ENCODE measurements at regions not wholly inside any gene's neighbourhood (a gene's known extent, or its start where the extent isn't known, plus 50 kb on each side); places are given as distances from the start of the nearest gene placed in this dataset.
"Not testable (repeated sequence)": the region's sequence is repeated elsewhere in the genome, so short reads cannot be mapped to it uniquely, and the experiment has no call there.

- Mint-ChIP-seq H3K36me3 (ENCODE audit: low read depth) (no peaks in the 10 kb centered on the region), H3K9me3 (no peaks in the 10 kb centered on the region), H3K27me3 (ENCODE audit: low read depth) (no peaks in the 10 kb centered on the region), H3K4me1 (ENCODE audit: low read depth) (peaks cover 15% of the 10 kb centered on the region), H3K27ac (no peak overlapping the region), H3K4me3 (no peak overlapping the region)
- intact Hi-C loops (cut with micrococcal nuclease), result no loop called here
- CTCF ChIA-PET, result no interaction called here
- DNase-seq, result no peak
These were observed 246.9 kb upstream of the DUSP10 start for GRCh38 chr1:221988829-221989228.

- DNase-seq, result no peak
- Mint-ChIP-seq H3K9me3 (no peaks in the 10 kb centered on the region), H3K4me1 (ENCODE audit: low read depth) (peaks cover 9% of the 10 kb centered on the region), H3K4me3 (no peak overlapping the region), H3K27me3 (ENCODE audit: low read depth) (peaks cover 6% of the 10 kb centered on the region), H3K36me3 (ENCODE audit: low read depth) (no peaks in the 10 kb centered on the region), H3K27ac (no peak overlapping the region)
- CTCF ChIA-PET, result no interaction called here
- intact Hi-C loops (cut with micrococcal nuclease), result no loop called here
These were observed 246.1 kb upstream of the DUSP10 start for GRCh38 chr1:221987860-221988520.

DNA sequence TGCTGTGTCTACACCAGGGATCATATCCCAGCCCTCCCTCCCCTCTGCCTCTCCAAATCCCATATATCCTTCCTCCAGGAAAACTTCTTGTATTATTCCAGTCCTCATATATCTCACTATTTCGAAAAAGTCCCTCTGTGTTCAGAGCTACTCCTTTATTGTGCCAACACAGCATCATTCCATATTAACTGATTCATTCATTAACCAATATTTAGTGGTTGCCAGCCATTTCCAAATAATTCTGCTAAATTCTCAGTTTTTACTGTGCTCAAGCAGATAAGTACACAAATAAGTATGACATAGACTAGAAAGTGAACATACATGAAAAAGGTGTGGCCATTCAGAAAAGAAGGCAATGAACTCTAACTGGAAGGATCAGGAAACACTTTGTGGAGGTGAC lies 241.6 kb upstream of the DUSP10 start:
- no peak overlapping the region for H3K4me3 Mint-ChIP-seq
- DNase-seq, result no peak
- no peak overlapping the region for H3K27ac Mint-ChIP-seq
- peaks cover 6% of the 10 kb centered on the region for H3K27me3 Mint-ChIP-seq (ENCODE audit: low read depth)
- H3K36me3 Mint-ChIP-seq (ENCODE audit: low read depth), result no peaks in the 10 kb centered on the region
- CTCF ChIA-PET, result interaction anchor here (0.9 kb wide), 1 partner anchor 294 kb away, joined by 4 read pairs; no protein-coding TSS in a partner anchor
- no peaks in the 10 kb centered on the region for H3K9me3 Mint-ChIP-seq
- no peaks in the 10 kb centered on the region for H3K4me1 Mint-ChIP-seq (ENCODE audit: low read depth)
- intact Hi-C loops (cut with micrococcal nuclease), result no loop called here

- CTCF ChIA-PET, result no interaction called here
- H3K27ac Mint-ChIP-seq, result no peak overlapping the region
- no peak for DNase-seq
These were observed 239.6 kb upstream of the DUSP10 start for GRCh38 chr1:221981461-221981860.

DNA sequence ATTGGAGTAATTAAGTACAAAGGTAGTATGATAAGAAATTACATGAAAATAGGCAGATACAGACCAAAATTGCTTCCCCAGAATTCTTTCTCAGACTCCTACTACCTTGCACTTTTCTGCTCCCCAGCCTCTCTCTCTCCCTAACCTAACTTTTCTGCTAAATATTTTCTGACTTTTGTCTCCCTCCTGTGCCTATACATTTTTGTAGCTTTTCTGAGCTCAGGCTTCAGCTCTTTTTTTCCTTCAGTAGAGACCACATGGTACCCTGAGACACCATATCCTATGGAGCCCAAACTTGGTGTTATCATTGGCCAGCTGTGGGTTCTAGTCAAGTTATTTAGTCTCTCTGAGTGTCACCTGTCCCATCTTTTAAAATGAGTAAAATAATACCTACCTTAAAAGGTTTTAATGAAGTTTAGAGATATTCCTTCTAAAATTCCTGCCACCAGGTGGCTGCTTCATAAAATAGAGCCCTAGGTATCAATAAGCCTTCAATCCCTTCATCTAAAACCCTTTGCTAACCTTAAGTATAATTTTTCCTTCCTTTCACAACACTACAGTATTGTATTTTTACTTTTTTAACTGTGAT lies 237.6 kb upstream of the DUSP10 start:
- Mint-ChIP-seq H3K27ac (no peak overlapping the region), H3K4me1 (ENCODE audit: low read depth) (no peaks in the 10 kb centered on the region), H3K36me3 (ENCODE audit: low read depth) (no peaks in the 10 kb centered on the region), H3K27me3 (ENCODE audit: low read depth) (peaks cover 6% of the 10 kb centered on the region), H3K4me3 (no peak overlapping the region), H3K9me3 (no peaks in the 10 kb centered on the region)
- no peak for DNase-seq
- intact Hi-C loops (cut with micrococcal nuclease), result loop anchor here (1.0 kb wide), 1 partner anchor 476 kb away; no protein-coding TSS in a partner anchor
- CTCF ChIA-PET, result interaction anchor here (0.8 to 1.2 kb wide), 2 partner anchors 426 to 476 kb away, joined by 3 read pairs; no protein-coding TSS in a partner anchor

More at GRCh38 chr1:221981461-221981860, 239.6 kb upstream of the DUSP10 start:
- no peak overlapping the region for H3K4me3 Mint-ChIP-seq
- intact Hi-C loops (cut with micrococcal nuclease), result no loop called here
- H3K4me1 Mint-ChIP-seq (ENCODE audit: low read depth), result no peaks in the 10 kb centered on the region
- peaks cover 6% of the 10 kb centered on the region for H3K27me3 Mint-ChIP-seq (ENCODE audit: low read depth)
- H3K9me3 Mint-ChIP-seq, result no peaks in the 10 kb centered on the region
- H3K36me3 Mint-ChIP-seq (ENCODE audit: low read depth), result no peaks in the 10 kb centered on the region

DNA sequence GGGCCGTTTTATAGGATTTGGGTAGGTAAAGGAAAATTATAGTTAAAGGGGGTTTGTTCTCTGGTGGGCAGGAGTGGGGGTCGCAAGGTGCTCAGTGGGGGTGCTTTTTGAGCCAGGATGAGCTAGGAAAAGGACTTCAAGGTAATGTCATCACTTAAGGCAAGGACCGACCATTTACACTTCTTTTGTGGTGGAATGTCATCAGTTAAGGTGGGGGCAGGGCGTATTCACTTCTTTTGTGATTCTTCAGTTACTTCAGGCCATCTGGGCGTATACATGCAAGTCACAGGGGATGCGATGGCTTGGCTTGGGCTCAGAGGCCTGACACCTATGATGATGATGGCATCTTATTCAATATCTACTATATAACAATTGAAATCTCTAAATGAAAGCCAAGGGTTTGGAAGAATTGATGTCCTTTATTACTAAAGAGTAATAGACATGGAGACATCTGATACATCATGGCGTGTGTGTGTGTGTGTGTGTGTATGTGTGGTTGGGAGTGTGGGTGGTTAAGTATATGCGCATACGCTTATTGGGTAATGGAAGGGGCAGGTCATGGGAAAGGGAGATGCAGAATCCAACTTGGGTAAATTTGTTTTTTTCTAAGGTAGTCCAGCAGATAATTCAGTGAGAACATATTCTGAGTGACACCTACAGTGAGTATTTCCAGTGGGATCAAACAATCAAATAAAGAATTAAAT lies 236.9 kb upstream of the DUSP10 start:
- H3K36me3 Mint-ChIP-seq (ENCODE audit: low read depth); intact Hi-C loops (cut with micrococcal nuclease); H3K4me3 Mint-ChIP-seq; H3K27ac Mint-ChIP-seq; H3K27me3 Mint-ChIP-seq (ENCODE audit: low read depth); H3K4me1 Mint-ChIP-seq (ENCODE audit: low read depth); DNase-seq; H3K9me3 Mint-ChIP-seq: not testable (repeated sequence)
- CTCF ChIA-PET, result interaction anchor here (0.8 to 1.2 kb wide), 2 partner anchors 426 to 476 kb away, joined by 3 read pairs; no protein-coding TSS in a partner anchor

DNA sequence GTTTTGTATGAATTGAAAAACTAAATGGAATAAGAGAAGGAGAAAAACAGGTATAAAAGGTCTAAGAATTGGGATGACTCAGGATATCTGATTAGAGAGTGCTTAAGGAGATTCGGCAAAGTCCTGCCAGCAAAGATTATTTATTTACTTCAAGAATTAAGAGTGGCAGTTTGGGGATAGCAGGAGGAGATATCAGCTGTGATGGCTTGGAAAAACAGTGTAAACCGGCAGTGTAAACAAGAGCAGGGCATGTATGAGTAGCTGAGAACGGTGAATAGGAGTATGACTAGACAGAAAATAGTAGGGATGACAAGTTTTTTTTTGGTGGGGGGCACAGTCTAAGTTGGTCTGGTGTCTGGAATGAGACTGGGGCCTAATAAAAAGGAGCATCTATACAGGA lies 231.9 kb upstream of the DUSP10 start:
- H3K9me3 Mint-ChIP-seq; H3K27me3 Mint-ChIP-seq (ENCODE audit: low read depth); H3K4me3 Mint-ChIP-seq; intact Hi-C loops (cut with micrococcal nuclease); DNase-seq; H3K4me1 Mint-ChIP-seq (ENCODE audit: low read depth); H3K36me3 Mint-ChIP-seq (ENCODE audit: low read depth); H3K27ac Mint-ChIP-seq; CTCF ChIA-PET: not testable (repeated sequence)

GRCh38 chr1:221972276-221973235 lies 230.7 kb upstream of the DUSP10 start:
- no peaks in the 10 kb centered on the region for H3K36me3 Mint-ChIP-seq (ENCODE audit: low read depth)
- intact Hi-C loops (cut with micrococcal nuclease), result no loop called here
- H3K4me1 Mint-ChIP-seq (ENCODE audit: low read depth), result no peaks in the 10 kb centered on the region
- H3K27ac Mint-ChIP-seq, result no peak overlapping the region
- H3K9me3 Mint-ChIP-seq, result no peaks in the 10 kb centered on the region
- no peak overlapping the region for H3K4me3 Mint-ChIP-seq
- H3K27me3 Mint-ChIP-seq (ENCODE audit: low read depth), result no peaks in the 10 kb centered on the region
- no peak for DNase-seq
- CTCF ChIA-PET, result interaction anchor here (0.6 kb wide), 1 partner anchor 317 kb away, joined by 3 read pairs; no protein-coding TSS in a partner anchor

DNA sequence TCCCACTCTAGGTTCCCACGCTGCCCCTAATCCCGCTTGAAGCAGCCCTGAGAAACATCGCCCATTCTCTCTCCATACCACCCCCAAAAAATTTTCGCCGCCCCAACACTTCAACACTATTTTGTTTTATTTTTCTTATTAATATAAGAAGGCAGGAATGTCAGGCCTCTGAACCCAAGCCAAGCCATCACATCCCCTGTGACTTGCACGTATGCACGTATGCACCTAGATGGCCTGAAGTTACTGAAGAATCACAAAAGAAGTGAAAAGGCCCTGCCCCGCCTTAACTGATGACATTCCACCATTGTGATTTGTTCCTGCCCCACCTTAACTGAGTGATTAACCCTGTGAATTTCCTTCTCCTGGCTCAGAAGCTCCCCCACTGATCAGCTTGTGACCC lies 229.1 kb upstream of the DUSP10 start:
- intact Hi-C loops (cut with micrococcal nuclease); H3K4me3 Mint-ChIP-seq; H3K27ac Mint-ChIP-seq; H3K36me3 Mint-ChIP-seq (ENCODE audit: low read depth); H3K4me1 Mint-ChIP-seq (ENCODE audit: low read depth); H3K27me3 Mint-ChIP-seq (ENCODE audit: low read depth); H3K9me3 Mint-ChIP-seq; DNase-seq: not testable (repeated sequence)
- CTCF ChIA-PET, result interaction anchor here (1.1 kb wide), 1 partner anchor 9 kb away, joined by 3 read pairs; no protein-coding TSS in a partner anchor

DNA sequence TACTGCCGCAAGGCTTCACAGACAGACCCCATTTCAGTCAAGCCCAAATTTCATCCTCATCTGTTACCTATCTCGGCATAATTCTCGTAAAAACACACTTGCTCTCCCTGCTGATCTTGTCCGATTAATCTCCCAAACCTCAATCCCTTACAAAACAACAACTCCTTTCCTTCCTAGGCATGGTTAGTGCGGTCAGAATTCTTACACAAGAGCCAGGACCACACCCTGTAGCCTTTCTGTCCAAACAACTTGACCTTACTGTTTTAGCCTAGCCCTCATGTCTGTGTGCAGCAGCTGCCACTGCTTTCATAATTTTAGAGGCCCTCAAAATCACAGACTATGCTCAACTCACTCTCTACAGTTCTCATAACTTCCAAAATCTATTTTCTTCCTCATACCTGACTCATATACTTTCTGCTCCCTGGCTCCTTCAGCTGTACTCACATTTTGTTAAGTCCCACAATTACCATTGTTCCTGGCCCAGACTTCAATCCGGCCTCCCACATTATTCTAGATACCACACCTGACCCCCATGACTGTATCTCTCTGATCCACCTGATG lies 227.5 kb upstream of the DUSP10 start:
- H3K9me3 Mint-ChIP-seq; H3K27ac Mint-ChIP-seq; DNase-seq; H3K4me3 Mint-ChIP-seq; H3K27me3 Mint-ChIP-seq (ENCODE audit: low read depth); H3K4me1 Mint-ChIP-seq (ENCODE audit: low read depth); H3K36me3 Mint-ChIP-seq (ENCODE audit: low read depth); CTCF ChIA-PET; intact Hi-C loops (cut with micrococcal nuclease): not testable (repeated sequence)

- H3K9me3 Mint-ChIP-seq; DNase-seq; H3K4me1 Mint-ChIP-seq (ENCODE audit: low read depth); CTCF ChIA-PET; H3K27me3 Mint-ChIP-seq (ENCODE audit: low read depth); H3K27ac Mint-ChIP-seq; H3K36me3 Mint-ChIP-seq (ENCODE audit: low read depth); intact Hi-C loops (cut with micrococcal nuclease); H3K4me3 Mint-ChIP-seq: not testable (repeated sequence)
These were observed 225.6 kb upstream of the DUSP10 start for GRCh38 chr1:221967538-221967937.

GRCh38 chr1:221966888-221967287 lies 225.0 kb upstream of the DUSP10 start:
- H3K4me3 Mint-ChIP-seq; intact Hi-C loops (cut with micrococcal nuclease); DNase-seq: not testable (repeated sequence)

More at GRCh38 chr1:221966888-221967287, 225.0 kb upstream of the DUSP10 start:
- H3K36me3 Mint-ChIP-seq (ENCODE audit: low read depth); H3K27me3 Mint-ChIP-seq (ENCODE audit: low read depth); H3K4me1 Mint-ChIP-seq (ENCODE audit: low read depth); H3K9me3 Mint-ChIP-seq; H3K27ac Mint-ChIP-seq; CTCF ChIA-PET: not testable (repeated sequence)
